PFSK-1 (cell line): ENCODE measurements at regions not wholly inside any gene's neighbourhood (a gene's known extent, or its start where the extent isn't known, plus 50 kb on each side); places are given as distances from the start of the nearest gene placed in this dataset.

Experiments
- FOXP2 ChIP-seq: optimal IDR thresholded peaks from 2 replicates; pipeline ENCODE3; 2011; ENCODE audit warnings: borderline replicate concordance, control low read depth, inconsistent platforms; ENCODE audit not compliant: insufficient read depth; ENCODE audit errors: extremely low read length, extremely low read depth
- POLR2AphosphoS5 ChIP-seq: IDR thresholded peaks from 2 replicates; pipeline ENCODE4 v1.6.1; 2012; ENCODE audit warnings: low read depth, mild to moderate bottlenecking, control low read depth, low read length, moderate library complexity
- SIN3A ChIP-seq: IDR thresholded peaks from 2 replicates; pipeline ENCODE4 v1.6.1; 2012; ENCODE audit warnings: mild to moderate bottlenecking, low read length, moderate library complexity, borderline replicate concordance; ENCODE audit not compliant: insufficient read depth
- TAF1 ChIP-seq: IDR thresholded peaks from 2 replicates; pipeline ENCODE4 v1.6.1; 2012; ENCODE audit warnings: low read length, control low read depth, borderline replicate concordance; ENCODE audit not compliant: insufficient read depth
- TF ChIP-seq, protein P1 (sequence below), 2 experiments: IDR thresholded peaks; 2 replicates each; pipeline versions ENCODE4 v1.6.1 to v1.8.0; 2011 to 2012; ENCODE audit warnings: low read depth in 2 of 2, low read length in 2 of 2, control low read depth in 1 of 2, inconsistent platforms in 1 of 2, mild to moderate bottlenecking in 1 of 2, moderate library complexity in 1 of 2; ENCODE audit not compliant: insufficient read depth in 1 of 2

DNA sequence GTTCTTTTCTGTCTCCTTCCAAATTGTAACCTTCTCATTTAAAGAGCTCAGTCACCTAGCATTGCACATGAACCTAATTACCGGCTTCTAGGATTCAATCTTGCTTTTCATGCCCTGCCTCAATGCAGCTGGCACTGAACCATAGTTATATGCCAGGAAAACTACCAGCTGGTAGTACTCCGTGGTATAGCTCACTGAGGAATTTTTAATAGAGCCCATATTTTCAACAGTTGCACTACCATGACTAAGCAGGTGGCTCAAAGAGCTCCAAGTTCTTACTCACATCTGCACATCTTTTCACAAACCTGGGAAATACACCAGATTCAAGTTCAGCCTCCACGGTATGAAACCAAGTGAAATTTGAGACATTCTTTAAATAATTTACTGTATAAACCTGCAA lies 363.5 kb downstream of the GRB14 start:
- TF ChIP-seq TAF1 (no peak), SIN3A (no peak), POLR2AphosphoS5 (no peak), FOXP2 (no peak)
- TF ChIP-seq, protein P1, sequence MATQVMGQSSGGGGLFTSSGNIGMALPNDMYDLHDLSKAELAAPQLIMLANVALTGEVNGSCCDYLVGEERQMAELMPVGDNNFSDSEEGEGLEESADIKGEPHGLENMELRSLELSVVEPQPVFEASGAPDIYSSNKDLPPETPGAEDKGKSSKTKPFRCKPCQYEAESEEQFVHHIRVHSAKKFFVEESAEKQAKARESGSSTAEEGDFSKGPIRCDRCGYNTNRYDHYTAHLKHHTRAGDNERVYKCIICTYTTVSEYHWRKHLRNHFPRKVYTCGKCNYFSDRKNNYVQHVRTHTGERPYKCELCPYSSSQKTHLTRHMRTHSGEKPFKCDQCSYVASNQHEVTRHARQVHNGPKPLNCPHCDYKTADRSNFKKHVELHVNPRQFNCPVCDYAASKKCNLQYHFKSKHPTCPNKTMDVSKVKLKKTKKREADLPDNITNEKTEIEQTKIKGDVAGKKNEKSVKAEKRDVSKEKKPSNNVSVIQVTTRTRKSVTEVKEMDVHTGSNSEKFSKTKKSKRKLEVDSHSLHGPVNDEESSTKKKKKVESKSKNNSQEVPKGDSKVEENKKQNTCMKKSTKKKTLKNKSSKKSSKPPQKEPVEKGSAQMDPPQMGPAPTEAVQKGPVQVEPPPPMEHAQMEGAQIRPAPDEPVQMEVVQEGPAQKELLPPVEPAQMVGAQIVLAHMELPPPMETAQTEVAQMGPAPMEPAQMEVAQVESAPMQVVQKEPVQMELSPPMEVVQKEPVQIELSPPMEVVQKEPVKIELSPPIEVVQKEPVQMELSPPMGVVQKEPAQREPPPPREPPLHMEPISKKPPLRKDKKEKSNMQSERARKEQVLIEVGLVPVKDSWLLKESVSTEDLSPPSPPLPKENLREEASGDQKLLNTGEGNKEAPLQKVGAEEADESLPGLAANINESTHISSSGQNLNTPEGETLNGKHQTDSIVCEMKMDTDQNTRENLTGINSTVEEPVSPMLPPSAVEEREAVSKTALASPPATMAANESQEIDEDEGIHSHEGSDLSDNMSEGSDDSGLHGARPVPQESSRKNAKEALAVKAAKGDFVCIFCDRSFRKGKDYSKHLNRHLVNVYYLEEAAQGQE (IDR thresholded peaks at IDR 0.05; ENCODE audit: insufficient read depth in 1 of 2, low read depth in 2 of 2, low read length in 2 of 2), result no peak

DNA sequence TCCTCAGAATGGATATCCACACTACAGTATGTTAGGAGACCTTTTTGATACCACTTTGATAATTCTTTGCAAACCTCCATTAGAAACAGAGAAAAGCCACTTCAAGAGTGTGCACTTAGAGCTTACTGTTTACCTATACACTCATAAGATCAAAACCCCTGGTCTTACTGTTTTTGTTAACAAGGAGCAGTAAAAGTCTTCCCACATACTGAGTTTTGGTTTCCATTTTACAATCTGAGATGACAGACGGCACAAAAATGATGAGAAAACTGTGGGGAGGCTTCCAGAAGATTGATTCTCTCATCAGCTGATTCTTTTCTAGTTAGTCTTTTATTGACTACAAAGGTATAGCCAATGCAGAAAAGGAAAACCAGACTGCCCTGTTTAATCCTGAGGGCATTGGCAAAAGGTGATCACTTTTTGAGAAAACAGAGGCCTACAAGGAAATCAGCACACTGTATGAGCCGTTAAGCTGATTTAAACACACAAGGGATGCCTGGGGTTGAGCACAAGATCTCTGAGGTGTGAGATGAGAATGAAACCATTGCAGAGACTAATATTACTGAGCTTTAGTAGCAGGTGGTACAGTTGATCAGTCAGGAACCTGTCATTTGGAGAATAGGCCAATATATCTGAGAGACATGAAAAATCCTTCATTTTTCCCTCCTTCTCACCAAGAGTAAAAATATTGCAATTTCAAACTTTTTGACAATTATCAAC lies 368.6 kb downstream of the GRB14 start:
- no peak for TF ChIP-seq FOXP2
- no peak for TF ChIP-seq POLR2AphosphoS5
- no peak for TF ChIP-seq SIN3A
- no peak for TF ChIP-seq TAF1
- TF ChIP-seq, protein P1 (IDR thresholded peaks at IDR 0.05; ENCODE audit: insufficient read depth in 1 of 2, low read depth in 2 of 2, low read length in 2 of 2), result no peak

DNA sequence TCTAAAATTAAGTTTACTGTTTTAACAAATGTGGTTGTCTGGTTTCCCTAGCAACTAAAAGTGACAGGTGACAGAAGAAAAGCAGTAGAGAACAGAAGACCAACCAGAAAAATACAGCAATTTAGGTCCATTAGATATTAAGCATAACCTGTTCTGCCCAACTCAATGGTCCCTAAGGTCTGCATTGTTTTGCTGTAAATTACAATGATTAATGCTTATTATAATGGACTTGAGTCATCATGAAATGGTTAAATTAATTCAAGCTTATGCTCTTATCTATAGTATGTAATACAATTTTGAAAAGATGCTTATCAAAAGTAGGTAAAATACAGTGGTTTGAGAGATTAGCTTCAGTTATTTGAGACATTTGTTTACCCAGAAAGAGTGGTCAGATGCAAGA lies 378.0 kb downstream of the GRB14 start:
- TF ChIP-seq SIN3A (no peak), POLR2AphosphoS5 (no peak), FOXP2 (no peak), TAF1 (no peak)
- TF ChIP-seq, protein P1 (IDR thresholded peaks at IDR 0.05; ENCODE audit: insufficient read depth in 1 of 2, low read depth in 2 of 2, low read length in 2 of 2), result no peak

DNA sequence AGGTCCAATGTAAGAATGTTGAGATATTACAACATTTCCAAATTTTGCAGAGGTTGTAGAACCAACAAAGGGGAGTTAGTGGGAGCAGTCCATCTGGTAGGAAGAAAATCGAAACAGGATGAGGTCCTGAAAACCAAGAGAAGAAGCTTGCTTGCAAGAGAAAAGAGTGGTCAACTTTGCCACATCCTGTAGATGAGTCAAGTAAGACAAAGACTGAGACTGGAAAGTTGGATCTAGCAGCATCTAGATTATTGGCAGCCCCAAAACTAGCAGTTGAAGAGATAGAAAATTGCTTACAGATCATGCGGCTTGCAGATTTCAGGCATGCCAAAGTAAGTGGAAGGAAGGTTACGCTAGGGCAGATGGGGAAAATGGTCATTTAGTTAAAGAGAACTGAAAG lies 378.9 kb downstream of the GRB14 start:
- TF ChIP-seq FOXP2, result no peak
- TF ChIP-seq, protein P1 (IDR thresholded peaks at IDR 0.05; ENCODE audit: insufficient read depth in 1 of 2, low read depth in 2 of 2, low read length in 2 of 2), result no peak

DNA sequence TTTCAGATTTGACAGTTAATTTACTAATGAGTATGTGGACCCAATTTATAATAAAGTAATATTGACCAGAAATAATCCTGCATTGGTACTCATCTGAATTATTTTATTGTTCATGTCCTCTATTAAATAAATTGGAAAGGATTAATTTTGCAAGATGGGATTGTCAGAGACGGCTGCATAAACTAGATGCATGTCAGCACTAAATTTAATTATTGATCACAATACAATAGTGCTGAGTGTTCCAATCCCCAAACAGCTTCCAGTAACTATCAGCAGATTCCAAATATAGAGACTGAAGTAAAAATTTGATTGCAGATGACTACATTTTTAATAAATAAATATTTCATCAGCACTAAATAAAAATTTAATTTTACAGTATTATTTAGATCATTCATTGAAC lies 387.2 kb downstream of the GRB14 start:
- TF ChIP-seq, protein P1 (IDR thresholded peaks at IDR 0.05; ENCODE audit: insufficient read depth in 1 of 2, low read depth in 2 of 2, low read length in 2 of 2), result no peak
- no peak for TF ChIP-seq SIN3A
- no peak for TF ChIP-seq FOXP2
- TF ChIP-seq POLR2AphosphoS5, result no peak
